PC-9 (cell line): ENCODE measurements at regions not wholly inside any gene's neighbourhood (a gene's known extent, or its start where the extent isn't known, plus 50 kb on each side); places are given as distances from the start of the nearest gene placed in this dataset.

Source experiments
- BruUV-seq: library from RNA; stranded (reverse); fragments of 400-500 nt; replicated peaks from 2 replicates; lab custom pipeline; 2021; lab: Mats Ljungman, UMichigan
- CTCF ChIA-PET: fragments of 300-600 bp; sonication (Branson Sonifier 250); formaldehyde crosslinking; loops from one replicate; lab custom pipeline; 2022; ENCODE audit warnings: antibody characterized with exemption; lab: Charles Lee
- POLR2A ChIA-PET: fragments of 300-600 bp; sonication (Branson Sonifier 250); formaldehyde crosslinking; loops from one replicate; lab custom pipeline; 2022; ENCODE audit warnings: antibody characterized with exemption; ENCODE audit not compliant: unreplicated experiment; lab: Charles Lee
- DNase-seq, 2 experiments: peaks; one replicate each; pipeline versions ENCODE4 v3.0.0 to v3.0.0-alpha.2; 2015 to 2022; ENCODE audit warnings: mixed read lengths in 1 of 2
- H2AFZ ChIP-seq: fragments of 200-600 bp; sonication (generic); 2 replicates; pipeline ENCODE4 v1.8.1; 2017; ENCODE audit warnings: antibody characterized with exemption
- H3F3A ChIP-seq: fragments of 200-600 bp; sonication (generic); 2 replicates; pipeline ENCODE4 v1.8.1; 2017; ENCODE audit warnings: antibody characterized with exemption, mild to moderate bottlenecking, low read depth; ENCODE audit not compliant: insufficient read depth
- H3K27ac ChIP-seq: fragments of 200-600 bp; sonication (generic); 2 replicates; pipeline ENCODE4 v1.6.1; 2016; ENCODE audit warnings: mixed run types
- H3K27me3 ChIP-seq: fragments of 200-600 bp; sonication (generic); 2 replicates; pipeline ENCODE4 v1.6.1; 2016; ENCODE audit warnings: low read depth, mixed run types; ENCODE audit not compliant: insufficient read depth
- H3K36me3 ChIP-seq: fragments of 200-600 bp; sonication (generic); 2 replicates; pipeline ENCODE4 v1.6.1; 2016; ENCODE audit warnings: low read depth, mixed run types
- H3K4me1 ChIP-seq: fragments of 200-600 bp; sonication (generic); replicated peaks from 2 replicates; pipeline ENCODE4 v1.6.1; 2016; ENCODE audit warnings: mixed run types; ENCODE audit not compliant: insufficient read depth
- H3K4me2 ChIP-seq: fragments of 200-600 bp; sonication (generic); 2 replicates; pipeline ENCODE4 v1.6.1; 2017; ENCODE audit warnings: mixed run types
- H3K4me3 ChIP-seq: fragments of 200-600 bp; sonication (generic); 2 replicates; pipeline ENCODE4 v1.6.1; 2016; ENCODE audit warnings: mixed run types
- H3K79me2 ChIP-seq: fragments of 200-600 bp; sonication (generic); 2 replicates; pipeline ENCODE4 v1.6.1; 2017; ENCODE audit warnings: low read depth, mixed run types
- H3K9me2 ChIP-seq: fragments of 200-600 bp; sonication (generic); 2 replicates; pipeline ENCODE4 v1.8.1; 2017; ENCODE audit warnings: mild to moderate bottlenecking; ENCODE audit not compliant: insufficient read depth
- H3K9me3 ChIP-seq: fragments of 200-600 bp; sonication (generic); 2 replicates; pipeline ENCODE4 v1.8.1; 2016; ENCODE audit warnings: low read depth; ENCODE audit not compliant: insufficient read depth
- H4K20me1 ChIP-seq: fragments of 200-600 bp; sonication (generic); 2 replicates; pipeline ENCODE4 v1.8.1; 2017; ENCODE audit not compliant: insufficient read depth
- CTCF ChIP-seq: fragments of 200-600 bp; sonication (generic); conservative IDR thresholded peaks from 2 replicates; pipeline ENCODE4 v1.6.1; 2017; ENCODE audit warnings: mixed run types, antibody characterized with exemption, mild to moderate bottlenecking, moderate library complexity
- EZH2 ChIP-seq: fragments of 200-600 bp; sonication (generic); IDR thresholded peaks from 2 replicates; pipeline ENCODE4 v1.8.0; 2017; ENCODE audit warnings: antibody characterized with exemption, low read depth
- intact Hi-C: fragments of 100-400 bp; cut with micrococcal nuclease; formaldehyde crosslinking; loops from one replicate; pipeline ENCODE4 v1.10.0; 2022; ENCODE audit not compliant: unreplicated experiment

GRCh38 chr9:91162784-91163443 is 198.8 kb downstream of the AUH start:
- H4K20me1 ChIP-seq, result no peaks in the 10 kb centered on the region
- H3F3A ChIP-seq, result peaks cover 24% of the 10 kb centered on the region
- H3K4me3 ChIP-seq, result no peak overlapping the region
- POLR2A ChIA-PET, result no interaction called here
- H3K36me3 ChIP-seq, result no peaks in the 10 kb centered on the region
- CTCF ChIA-PET, result no interaction called here
- no peak overlapping the region for H3K27ac ChIP-seq
- intact Hi-C loops, result loop anchor here (5.0 kb wide), 1 partner anchor 101 kb away; no protein-coding TSS in a partner anchor
- no peaks in the 10 kb centered on the region for H3K27me3 ChIP-seq
- no peak overlapping the region for H2AFZ ChIP-seq
- peak overlapping the region; percentile 46 for H3K4me2 ChIP-seq
- H3K4me1 ChIP-seq, result peaks cover 59% of the 10 kb centered on the region
- no peaks in the 10 kb centered on the region for H3K9me2 ChIP-seq
- DNase-seq, result peak in 1 of 2 experiments; percentile 35
- no peaks in the 10 kb centered on the region for H3K9me3 ChIP-seq
- BruUV-seq, result no TSS peak
- H3K79me2 ChIP-seq, result no peaks in the 10 kb centered on the region
- TF ChIP-seq EZH2 (no peak), CTCF (no peak)

- Histone ChIP-seq H3K79me2 (no peaks in the 10 kb centered on the region), H3K4me2 (no peak overlapping the region), H2AFZ (no peak overlapping the region), H3K9me3 (no peaks in the 10 kb centered on the region), H3K27me3 (no peaks in the 10 kb centered on the region), H3K36me3 (no peaks in the 10 kb centered on the region), H3K4me3 (no peak overlapping the region), H3F3A (peaks cover 24% of the 10 kb centered on the region), H3K4me1 (peaks cover 59% of the 10 kb centered on the region), H3K9me2 (no peaks in the 10 kb centered on the region), H4K20me1 (no peaks in the 10 kb centered on the region), H3K27ac (no peak overlapping the region)
- DNase-seq, result no peak
- intact Hi-C loops, result loop anchor here (5.0 kb wide), 1 partner anchor 101 kb away; no protein-coding TSS in a partner anchor
- POLR2A ChIA-PET, result no interaction called here
- TF ChIP-seq CTCF (no peak), EZH2 (no peak)
- BruUV-seq, result no TSS peak
- CTCF ChIA-PET, result no interaction called here
Observed at GRCh38 chr9:91163444-91163772, 198.3 kb downstream of the AUH start.

- H3K4me3 ChIP-seq, result no peak overlapping the region
- H3K4me1 ChIP-seq, result peaks cover 59% of the 10 kb centered on the region
- no peak overlapping the region for H2AFZ ChIP-seq
- no peaks in the 10 kb centered on the region for H3K27me3 ChIP-seq
- H3K27ac ChIP-seq, result no peak overlapping the region
- POLR2A ChIA-PET, result no interaction called here
- CTCF ChIA-PET, result interaction anchor here (0.5 to 0.6 kb wide), 3 partner anchors 25 to 179 kb away, joined by 3 to 5 read pairs (median 5); no protein-coding TSS in a partner anchor
- intact Hi-C loops, result loop anchor here (1.0 to 5.0 kb wide), 4 partner anchors 15 to 125 kb away; no protein-coding TSS in a partner anchor
- no peaks in the 10 kb centered on the region for H3K9me2 ChIP-seq
- no peak for DNase-seq
- H3K36me3 ChIP-seq, result no peaks in the 10 kb centered on the region
- no peaks in the 10 kb centered on the region for H3K79me2 ChIP-seq
- H3K9me3 ChIP-seq, result no peaks in the 10 kb centered on the region
- H3K4me2 ChIP-seq, result peak overlapping the region; percentile 68
- no peaks in the 10 kb centered on the region for H4K20me1 ChIP-seq
- BruUV-seq, result no TSS peak
- TF ChIP-seq EZH2 (no peak), CTCF (no peak)
- peaks cover 24% of the 10 kb centered on the region for H3F3A ChIP-seq
Observed at GRCh38 chr9:91163773-91164471, 197.8 kb downstream of the AUH start.
